Dendritic cell treated with granulocyte-macrophage colony-stimulating factor and Interleukin-4, amounts not matched to agents 40 ng/mL and 50 ng/mL, for 4 days (primary cell): ENCODE measurements at regions not wholly inside any gene's neighbourhood (a gene's known extent, or its start where the extent isn't known, plus 50 kb on each side); places are given as distances from the start of the nearest gene placed in this dataset.
"Not testable (repeated sequence)": the region's sequence is repeated elsewhere in the genome, so short reads cannot be mapped to it uniquely, and the experiment has no call there.

Experiments
- H3K27ac Mint-ChIP-seq: one replicate; pipeline ENCODE4 v1.8.0; 2022; ENCODE audit warnings: mild to moderate bottlenecking, mixed read lengths
- H3K27me3 Mint-ChIP-seq: one replicate; pipeline ENCODE4 v1.8.0; 2022; ENCODE audit warnings: mild to moderate bottlenecking, mixed read lengths
- H3K36me3 Mint-ChIP-seq: one replicate; pipeline ENCODE4 v1.8.0; 2022; ENCODE audit warnings: low read depth, mixed read lengths
- H3K4me1 Mint-ChIP-seq: one replicate; pipeline ENCODE4 v1.8.0; 2022; ENCODE audit warnings: low read depth, mixed read lengths
- H3K4me3 Mint-ChIP-seq: one replicate; pipeline ENCODE4 v1.8.0; 2022; ENCODE audit warnings: mild to moderate bottlenecking, moderate library complexity, mixed read lengths
- H3K9me3 Mint-ChIP-seq: one replicate; pipeline ENCODE4 v1.8.0; 2022; ENCODE audit warnings: mixed read lengths
- intact Hi-C: fragments of 100-400 bp; cut with micrococcal nuclease; formaldehyde crosslinking; loops from one replicate; pipeline ENCODE4 v1.15.0; 2022

DNA sequence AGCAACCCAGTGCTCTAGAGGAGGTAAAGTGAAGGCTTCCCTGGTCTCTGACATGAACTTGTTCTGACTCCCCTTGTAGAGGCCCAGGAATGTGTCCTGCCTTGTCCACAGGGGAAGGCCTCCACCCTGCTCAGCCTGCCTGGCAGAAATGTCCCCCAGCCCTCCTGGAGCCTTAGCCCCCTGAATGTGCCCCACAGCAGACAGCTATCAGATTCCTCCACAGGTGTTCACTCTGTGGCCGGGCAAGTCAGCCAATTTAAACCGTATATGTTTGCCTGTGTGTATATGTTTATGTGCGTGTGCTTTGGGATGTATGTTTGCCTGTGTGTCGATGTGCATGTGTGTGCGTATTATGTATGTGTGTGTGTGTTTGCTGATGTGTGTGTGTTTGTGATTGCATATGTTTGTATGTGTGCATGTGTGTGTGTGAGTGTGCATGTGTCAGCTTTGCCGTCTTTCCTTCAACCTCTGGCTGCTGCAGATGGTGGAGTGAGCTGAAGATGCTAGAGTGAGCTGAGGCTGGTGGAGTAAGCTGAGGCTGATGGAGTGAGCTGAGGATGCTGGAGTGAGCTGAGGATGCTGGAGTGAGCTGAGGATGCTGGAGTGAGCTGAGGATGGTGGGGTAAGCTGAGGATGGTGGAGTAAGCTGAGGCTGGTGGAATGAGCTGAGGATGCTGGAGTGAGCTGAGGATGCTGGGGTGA lies 68.9 kb upstream of the ANTXRL start:
- peaks cover 11% of the 10 kb centered on the region for H3K4me1 Mint-ChIP-seq
- no peak overlapping the region for H3K4me3 Mint-ChIP-seq
- no peaks in the 10 kb centered on the region for H3K36me3 Mint-ChIP-seq
- no peak overlapping the region for H3K27ac Mint-ChIP-seq
- H3K27me3 Mint-ChIP-seq = peaks cover 3% of the 10 kb centered on the region
- H3K9me3 Mint-ChIP-seq = no peaks in the 10 kb centered on the region
- intact Hi-C loops = no loop called here

GRCh38 chr10:46218921-46219320 lies 67.9 kb upstream of the ANTXRL start:
- peaks cover 3% of the 10 kb centered on the region for H3K27me3 Mint-ChIP-seq
- no peaks in the 10 kb centered on the region for H3K9me3 Mint-ChIP-seq
- H3K27ac Mint-ChIP-seq = no peak overlapping the region
- no peak overlapping the region for H3K4me3 Mint-ChIP-seq
- H3K36me3 Mint-ChIP-seq = no peaks in the 10 kb centered on the region
- intact Hi-C loops = no loop called here
- H3K4me1 Mint-ChIP-seq = peaks cover 11% of the 10 kb centered on the region

GRCh38 chr10:46219431-46219990 lies 67.3 kb upstream of the ANTXRL start:
- H3K36me3 Mint-ChIP-seq, H3K9me3 Mint-ChIP-seq, H3K27me3 Mint-ChIP-seq, H3K27ac Mint-ChIP-seq, H3K4me3 Mint-ChIP-seq, intact Hi-C loops: not testable (repeated sequence)
- peaks cover 11% of the 10 kb centered on the region for H3K4me1 Mint-ChIP-seq

DNA sequence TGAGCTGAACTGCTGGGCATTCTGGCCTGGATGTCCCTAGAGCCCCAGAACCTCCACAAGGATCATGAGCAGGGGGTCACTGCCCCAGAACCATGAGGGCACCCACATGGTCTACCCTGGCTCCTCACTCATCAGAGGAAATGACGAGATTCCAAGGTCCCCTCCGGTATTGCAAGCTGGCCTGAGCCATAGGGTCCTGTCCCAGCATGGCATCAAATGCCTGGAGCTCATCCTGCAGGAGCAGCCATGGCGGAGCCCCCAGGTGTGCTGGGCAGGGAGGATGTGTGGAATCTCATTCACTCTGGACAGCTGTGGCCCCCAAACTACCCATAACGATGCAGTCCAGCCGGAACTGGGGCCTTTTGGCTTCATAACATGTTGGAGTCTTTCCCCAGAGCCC lies 66.6 kb upstream of the ANTXRL start:
- Mint-ChIP-seq H3K27ac (no peak overlapping the region), H3K9me3 (no peaks in the 10 kb centered on the region), H3K27me3 (peaks cover 3% of the 10 kb centered on the region), H3K4me3 (no peak overlapping the region), H3K36me3 (no peaks in the 10 kb centered on the region), H3K4me1 (peaks cover 11% of the 10 kb centered on the region)
- intact Hi-C loops = loop anchor here (10.0 kb wide), 1 partner anchor 325 kb away; no protein-coding TSS in a partner anchor

DNA sequence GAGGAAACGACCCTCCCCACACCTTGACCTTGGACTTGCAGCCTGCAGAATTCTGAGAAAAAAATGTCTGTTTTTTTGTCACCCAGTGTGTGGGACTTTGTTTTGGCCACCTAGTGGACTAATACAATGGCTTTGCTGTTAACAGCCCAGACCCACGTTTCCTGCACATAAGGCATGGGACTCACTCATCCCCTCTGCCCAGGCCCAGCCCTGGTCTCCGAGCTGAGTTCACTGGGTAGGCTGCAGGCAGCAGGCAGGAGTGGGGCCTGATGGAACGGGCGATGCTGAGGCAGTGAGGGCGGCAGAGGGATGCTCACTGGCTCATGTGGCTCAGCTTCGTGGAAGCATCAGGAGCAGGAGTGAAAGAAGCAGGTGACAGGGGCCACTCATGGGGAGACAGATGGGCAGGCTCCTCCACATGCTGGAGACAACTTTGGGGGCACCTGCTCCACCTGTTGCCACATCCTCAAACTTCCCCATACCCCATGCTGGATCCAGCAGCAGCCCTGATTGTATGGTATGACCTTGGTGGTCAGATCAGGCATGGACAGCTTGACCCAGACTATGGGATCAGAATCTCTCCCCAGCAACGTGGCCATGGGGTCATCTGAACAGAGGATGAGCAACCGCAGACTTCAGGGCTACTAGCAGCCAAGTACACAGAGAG lies 65.8 kb upstream of the ANTXRL start:
- H3K9me3 Mint-ChIP-seq = no peaks in the 10 kb centered on the region
- intact Hi-C loops = loop anchor here (10.0 kb wide), 1 partner anchor 324 kb away; no protein-coding TSS in a partner anchor
- peaks cover 11% of the 10 kb centered on the region for H3K4me1 Mint-ChIP-seq
- H3K27ac Mint-ChIP-seq = no peak overlapping the region
- H3K27me3 Mint-ChIP-seq = peaks cover 3% of the 10 kb centered on the region
- no peaks in the 10 kb centered on the region for H3K36me3 Mint-ChIP-seq
- no peak overlapping the region for H3K4me3 Mint-ChIP-seq

- peaks cover 7% of the 10 kb centered on the region for H3K4me1 Mint-ChIP-seq
- H3K27me3 Mint-ChIP-seq = peaks cover 3% of the 10 kb centered on the region
- H3K4me3 Mint-ChIP-seq = no peak overlapping the region
- H3K36me3 Mint-ChIP-seq = no peaks in the 10 kb centered on the region
- intact Hi-C loops = loop anchor here (10.0 kb wide), 1 partner anchor 322 kb away; no protein-coding TSS in a partner anchor
- no peak overlapping the region for H3K27ac Mint-ChIP-seq
- no peaks in the 10 kb centered on the region for H3K9me3 Mint-ChIP-seq
These were observed 64.3 kb upstream of the ANTXRL start for GRCh38 chr10:46222364-46222935.

GRCh38 chr10:46223064-46223480 lies 63.7 kb upstream of the ANTXRL start:
- peaks cover 5% of the 10 kb centered on the region for H3K4me1 Mint-ChIP-seq
- intact Hi-C loops = loop anchor here (10.0 kb wide), 1 partner anchor 322 kb away; no protein-coding TSS in a partner anchor
- no peaks in the 10 kb centered on the region for H3K9me3 Mint-ChIP-seq
- H3K27me3 Mint-ChIP-seq = peaks cover 2% of the 10 kb centered on the region
- no peak overlapping the region for H3K27ac Mint-ChIP-seq
- no peaks in the 10 kb centered on the region for H3K36me3 Mint-ChIP-seq
- H3K4me3 Mint-ChIP-seq = no peak overlapping the region

DNA sequence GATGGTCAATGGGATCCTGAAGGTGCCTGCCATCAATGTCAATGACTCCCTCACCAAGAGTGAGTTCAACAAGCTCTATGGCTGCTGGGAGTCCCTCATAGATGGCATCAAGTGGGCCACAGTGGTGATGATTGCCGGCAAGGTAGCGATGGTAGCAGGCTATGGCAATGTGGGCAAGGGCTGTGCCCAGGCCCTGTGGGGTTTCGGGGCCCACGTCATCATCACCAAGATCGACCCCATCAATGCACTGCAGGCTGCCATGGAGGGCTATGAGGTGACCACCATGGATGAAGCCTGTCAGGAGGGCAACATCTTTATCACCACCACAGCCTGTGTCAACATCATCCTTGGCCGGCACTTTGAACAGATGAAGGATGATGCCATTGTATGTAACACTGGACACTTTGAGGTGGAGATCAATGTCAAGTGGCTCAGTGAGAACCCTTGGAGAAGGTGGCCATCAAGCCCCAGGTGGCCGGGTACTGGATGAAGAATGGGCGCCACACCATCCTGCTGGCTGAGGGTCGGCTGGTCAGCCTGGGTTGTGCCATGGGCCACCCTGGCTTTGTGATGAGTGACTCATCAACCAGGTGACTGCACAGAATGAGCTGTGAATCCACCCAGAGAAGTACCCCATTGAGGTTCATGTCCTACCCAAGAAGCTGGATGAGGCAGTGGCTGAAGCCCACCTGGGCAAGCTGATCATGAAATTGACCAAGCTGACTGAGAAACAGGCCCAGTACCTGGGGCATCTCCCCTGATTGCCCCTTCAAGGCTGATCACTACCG lies 63.0 kb upstream of the ANTXRL start:
- peaks cover 5% of the 10 kb centered on the region for H3K4me1 Mint-ChIP-seq
- peaks cover 3% of the 10 kb centered on the region for H3K27me3 Mint-ChIP-seq
- H3K36me3 Mint-ChIP-seq = no peaks in the 10 kb centered on the region
- intact Hi-C loops = loop anchor here (10.0 kb wide), 1 partner anchor 321 kb away; no protein-coding TSS in a partner anchor
- H3K27ac Mint-ChIP-seq = no peak overlapping the region
- no peaks in the 10 kb centered on the region for H3K9me3 Mint-ChIP-seq
- H3K4me3 Mint-ChIP-seq = no peak overlapping the region

DNA sequence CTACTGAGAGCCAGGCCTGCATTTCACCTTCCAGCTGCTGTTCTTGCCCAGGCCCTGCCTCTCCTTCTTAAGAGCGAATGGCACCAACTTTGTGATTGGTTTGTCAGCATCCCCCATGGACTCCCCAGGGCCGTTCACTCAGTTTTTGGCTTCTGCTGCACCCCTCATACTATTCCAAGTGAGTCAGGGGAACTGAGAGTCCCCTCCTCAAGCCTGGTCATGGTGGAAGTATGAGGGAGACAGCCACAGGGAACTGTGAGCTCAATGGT lies 62.4 kb upstream of the ANTXRL start:
- Mint-ChIP-seq H3K36me3 (no peaks in the 10 kb centered on the region), H3K27me3 (peaks cover 3% of the 10 kb centered on the region), H3K27ac (no peak overlapping the region), H3K9me3 (no peaks in the 10 kb centered on the region), H3K4me1 (peaks cover 2% of the 10 kb centered on the region), H3K4me3 (no peak overlapping the region)
- intact Hi-C loops = loop anchor here (10.0 kb wide), 1 partner anchor 320 kb away; no protein-coding TSS in a partner anchor

DNA sequence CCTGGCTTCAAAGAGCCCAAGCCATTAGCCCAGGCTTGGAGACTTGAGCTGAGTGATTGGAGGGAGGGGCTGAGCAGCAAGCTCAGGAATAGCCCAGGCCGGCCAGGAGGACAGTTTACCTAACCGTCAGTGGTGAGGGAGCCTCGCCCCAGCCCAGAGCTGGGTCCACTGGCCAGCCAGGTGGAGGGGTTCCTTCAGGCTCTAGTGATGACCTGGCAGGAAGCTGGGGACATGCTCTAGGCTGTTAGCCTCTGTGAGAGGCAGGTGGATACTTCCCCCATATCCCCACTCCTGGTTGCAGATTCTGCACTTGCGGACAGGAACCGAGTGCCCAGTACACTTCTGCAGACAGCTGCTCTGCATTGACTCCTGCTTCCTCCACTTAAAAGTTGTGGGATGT lies 61.2 kb upstream of the ANTXRL start:
- Mint-ChIP-seq H3K9me3 (no peaks in the 10 kb centered on the region), H3K27ac (no peak overlapping the region), H3K4me1 (no peaks in the 10 kb centered on the region), H3K36me3 (no peaks in the 10 kb centered on the region), H3K27me3 (peaks cover 3% of the 10 kb centered on the region), H3K4me3 (no peak overlapping the region)
- intact Hi-C loops = loop anchor here (10.0 kb wide), 1 partner anchor 319 kb away; no protein-coding TSS in a partner anchor

- Mint-ChIP-seq H3K27ac (no peak overlapping the region), H3K4me3 (no peak overlapping the region), H3K9me3 (no peaks in the 10 kb centered on the region), H3K36me3 (no peaks in the 10 kb centered on the region), H3K27me3 (peaks cover 3% of the 10 kb centered on the region), H3K4me1 (no peaks in the 10 kb centered on the region)
- intact Hi-C loops = loop anchor here (10.0 kb wide), 1 partner anchor 319 kb away; no protein-coding TSS in a partner anchor
These were observed 60.6 kb upstream of the ANTXRL start for GRCh38 chr10:46226232-46226631.

DNA sequence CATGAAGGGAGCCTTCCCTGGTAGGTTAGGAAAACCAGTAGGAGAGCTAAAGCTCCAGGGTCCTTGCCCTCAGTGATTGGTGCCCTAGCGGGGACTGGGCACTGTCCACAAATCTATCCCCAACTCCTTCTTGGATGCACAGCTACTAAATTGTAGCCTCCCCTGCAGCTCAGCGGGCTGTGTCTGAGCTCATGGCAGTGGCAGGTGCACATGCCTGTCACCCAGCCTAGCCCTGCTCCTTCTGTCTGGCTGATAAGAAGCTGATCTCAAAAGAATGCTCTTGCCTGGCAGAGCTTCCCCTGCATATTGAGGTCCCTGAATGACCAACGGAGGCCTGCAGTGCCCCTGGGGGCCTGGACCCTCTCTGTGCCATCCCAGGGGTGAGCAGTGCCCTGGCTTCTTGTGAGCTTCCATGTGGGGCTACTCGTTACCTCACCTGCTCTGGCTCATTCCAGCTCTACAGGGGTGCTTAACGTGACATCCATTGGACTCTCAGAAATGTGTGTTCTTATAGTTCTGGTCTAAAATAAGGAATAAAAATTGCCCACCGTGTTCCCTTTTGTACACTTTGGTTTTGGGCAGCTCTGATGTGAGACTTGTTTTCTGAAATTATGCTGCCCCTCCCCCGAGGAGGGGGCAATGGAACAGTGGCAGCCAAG lies 59.8 kb upstream of the ANTXRL start:
- Mint-ChIP-seq H3K27me3 (peaks cover 3% of the 10 kb centered on the region), H3K36me3 (no peaks in the 10 kb centered on the region), H3K9me3 (no peaks in the 10 kb centered on the region), H3K4me1 (no peaks in the 10 kb centered on the region), H3K27ac (no peak overlapping the region), H3K4me3 (no peak overlapping the region)
- intact Hi-C loops = loop anchor here (10.0 kb wide), 1 partner anchor 318 kb away; no protein-coding TSS in a partner anchor

- Mint-ChIP-seq H3K27me3 (peaks cover 3% of the 10 kb centered on the region), H3K9me3 (no peaks in the 10 kb centered on the region), H3K27ac (no peak overlapping the region), H3K4me1 (no peaks in the 10 kb centered on the region), H3K4me3 (no peak overlapping the region), H3K36me3 (no peaks in the 10 kb centered on the region)
- intact Hi-C loops = loop anchor here (10.0 kb wide), 1 partner anchor 317 kb away; no protein-coding TSS in a partner anchor
These were observed 59.2 kb upstream of the ANTXRL start for GRCh38 chr10:46227571-46227935.
